ENCODE measurements at regions not wholly inside any gene's neighbourhood (a gene's known extent, or its start where the extent isn't known, plus 50 kb on each side); places are given as distances from the start of the nearest gene placed in this dataset.

GRCh38 chr9:103872811-103873210, 221.3 kb upstream of the SMC2 start:
- TF ChIP-seq CTCF (IDR thresholded peaks at IDR 0.05 in 2 of 3, conservative IDR thresholded peaks at IDR 0.05 in 1 of 3; ENCODE audit: borderline replicate concordance in 1 of 3, insufficient read depth in 1 of 3, low read depth in 2 of 3, low read length in 2 of 3) (no peak), EZH2 (IDR thresholded peaks at IDR 0.05) (no peak), POLR2A (IDR thresholded peaks at IDR 0.05; ENCODE audit: borderline replicate concordance, extremely low read depth, insufficient read depth, insufficient read length) (no peak)
